IMR-90 (cell line): ENCODE measurements at regions not wholly inside any gene's neighbourhood (a gene's known extent, or its start where the extent isn't known, plus 50 kb on each side); places are given as distances from the start of the nearest gene placed in this dataset.

Source experiments
- ATAC-seq: fragments of 200-7000 bp; cut with Tn5 transposase; 2 replicates; pipeline ENCODE4 v1.9.1; 2020; ENCODE audit warnings: low read depth, mild to moderate bottlenecking, moderate library complexity
- BruUV-seq: library from RNA; stranded (reverse); fragments of 400-500 nt; replicated peaks from 2 replicates; lab custom pipeline; 2021; lab: Mats Ljungman, UMichigan
- CTCF ChIA-PET: fragments of 300-600 bp; formaldehyde crosslinking; extraction: SDS; loops from one replicate; lab custom pipeline; 2021; ENCODE audit warnings: antibody characterized with exemption; lab: Yijun Ruan, JAX
- POLR2A ChIA-PET: fragments of 300-600 bp; sonication (Branson Sonifier 250); formaldehyde crosslinking; loops from one replicate; lab custom pipeline; 2022; ENCODE audit warnings: antibody characterized with exemption; ENCODE audit not compliant: unreplicated experiment; lab: Charles Lee
- DNase-seq: peaks from one replicate; pipeline ENCODE4 v3.0.0; 2013
- H2AFZ ChIP-seq: replicated peaks from 2 replicates; pipeline ENCODE3; 2013; ENCODE audit warnings: low read length, mild to moderate bottlenecking; ENCODE audit not compliant: poor library complexity
- H2AK5ac ChIP-seq: 2 replicates; pipeline ENCODE4 v1.6.1; 2013; ENCODE audit warnings: low read depth, low read length, inconsistent platforms
- H2AK9ac ChIP-seq: replicated peaks from 2 replicates; pipeline ENCODE3; 2013; ENCODE audit warnings: mild to moderate bottlenecking, low read depth, low read length, moderate library complexity; ENCODE audit not compliant: poor library complexity
- H2BK120ac ChIP-seq: 2 replicates; pipeline ENCODE4 v1.6.1; 2013; ENCODE audit warnings: low read depth, low read length, inconsistent platforms
- H2BK15ac ChIP-seq: 3 replicates; pipeline ENCODE4 v1.6.1; 2013; ENCODE audit warnings: low read depth, low read length, inconsistent platforms
- H2BK20ac ChIP-seq: 2 replicates; pipeline ENCODE4 v1.6.1; 2013; ENCODE audit warnings: low read depth, mild to moderate bottlenecking, inconsistent platforms, low read length, moderate library complexity
- H2BK5ac ChIP-seq: 2 replicates; pipeline ENCODE4 v1.6.1; 2013; ENCODE audit warnings: mild to moderate bottlenecking, low read depth, low read length, inconsistent platforms; ENCODE audit not compliant: poor library complexity, severe bottlenecking
- H3K14ac ChIP-seq: replicated peaks from 2 replicates; pipeline ENCODE4 v1.6.1; 2013; ENCODE audit warnings: low read depth, low read length, inconsistent platforms
- H3K18ac ChIP-seq: 2 replicates; pipeline ENCODE4 v1.6.1; 2013; ENCODE audit warnings: low read depth, low read length, control low read depth
- H3K23ac ChIP-seq: 2 replicates; pipeline ENCODE4 v1.6.1; 2013; ENCODE audit warnings: low read depth, low read length, inconsistent platforms
- H3K27ac ChIP-seq: 2 replicates; pipeline ENCODE4 v1.5.1; 2013; ENCODE audit warnings: mild to moderate bottlenecking, control low read depth, low read length; ENCODE audit not compliant: insufficient read depth
- H3K27me3 ChIP-seq: 2 replicates; pipeline ENCODE4 v1.6.1; 2013; ENCODE audit warnings: low read length; ENCODE audit not compliant: control insufficient read depth, insufficient read depth
- H3K36me3 ChIP-seq: 2 replicates; pipeline ENCODE4 v1.6.1; 2013; ENCODE audit warnings: low read length, mixed read lengths; ENCODE audit not compliant: control insufficient read depth, insufficient read depth
- H3K4ac ChIP-seq: 2 replicates; pipeline ENCODE4 v1.6.1; 2013; ENCODE audit warnings: low read depth, low read length, inconsistent platforms
- H3K4me1 ChIP-seq: 2 replicates; pipeline ENCODE4 v1.6.1; 2013; ENCODE audit warnings: low read length, mixed read lengths; ENCODE audit not compliant: control insufficient read depth, insufficient read depth
- H3K4me2 ChIP-seq: 2 replicates; pipeline ENCODE4 v1.6.1; 2013; ENCODE audit warnings: low read depth, mild to moderate bottlenecking, control low read depth, low read length, moderate library complexity
- H3K4me3 ChIP-seq: 2 replicates; pipeline ENCODE4 v1.5.1; 2013; ENCODE audit warnings: low read depth, mild to moderate bottlenecking, control low read depth, low read length, moderate library complexity; ENCODE audit not compliant: insufficient read depth
- H3K56ac ChIP-seq: 2 replicates; pipeline ENCODE4 v1.6.1; 2013; ENCODE audit warnings: low read length, inconsistent platforms; ENCODE audit not compliant: insufficient read depth; ENCODE audit errors: extremely low read depth
- H3K79me1 ChIP-seq, 2 experiments: 2 replicates each; pipeline ENCODE4 v1.6.1; 2013; ENCODE audit warnings: low read length in 2 of 2, inconsistent platforms in 1 of 2, low read depth in 1 of 2
- H3K9ac ChIP-seq: 2 replicates; pipeline ENCODE4 v1.6.1; 2013; ENCODE audit warnings: low read depth, low read length, control low read depth
- H3K9me1 ChIP-seq: 2 replicates; pipeline ENCODE4 v1.6.1; 2013; ENCODE audit warnings: low read length, inconsistent platforms; ENCODE audit not compliant: insufficient read depth
- H3K9me3 ChIP-seq: 2 replicates; pipeline ENCODE4 v1.6.1; 2013; ENCODE audit warnings: low read length; ENCODE audit not compliant: control insufficient read depth, insufficient read depth
- H4K20me1 ChIP-seq: 2 replicates; pipeline ENCODE4 v1.6.1; 2013; ENCODE audit warnings: low read length, inconsistent platforms; ENCODE audit not compliant: insufficient read depth
- H4K5ac ChIP-seq: 2 replicates; pipeline ENCODE4 v1.6.1; 2013; ENCODE audit warnings: mild to moderate bottlenecking, low read depth, low read length, control low read depth
- H4K8ac ChIP-seq, 2 experiments: 2 replicates each; pipeline ENCODE4 v1.6.1; 2013; ENCODE audit warnings: low read depth in 2 of 2, low read length in 2 of 2, control low read depth in 1 of 2, inconsistent platforms in 1 of 2
- H4K91ac ChIP-seq: 2 replicates; pipeline ENCODE4 v1.6.1; 2013; ENCODE audit warnings: low read depth, low read length, inconsistent platforms; ENCODE audit not compliant: insufficient read depth
- BHLHE40 ChIP-seq: fragments of 150-350 bp; IDR thresholded peaks from 2 replicates; pipeline ENCODE4 v1.6.1; 2016; ENCODE audit warnings: mild to moderate bottlenecking, low read depth, low read length
- CEBPB ChIP-seq: IDR thresholded peaks from 2 replicates; pipeline ENCODE4 v1.6.1; 2012; ENCODE audit warnings: low read depth, low read length, improper control_type of control experiment
- dilution Hi-C: fragments of 300-500 bp; cut with HindIII; formaldehyde crosslinking; loops from one replicate; pipeline ENCODE4 v1.14.3; 2018; ENCODE audit warnings: low sequenced_read_pairs; ENCODE audit not compliant: unreplicated experiment
- in situ Hi-C: fragments of 300-500 bp; cut with MboI; formaldehyde crosslinking; loops from 3 replicates; pipeline ENCODE4 v1.14.3; 2019; ENCODE audit warnings: low sequenced_read_pairs, inconsistent platforms, mixed read lengths
- intact Hi-C: fragments of 100-400 bp; cut with micrococcal nuclease; formaldehyde crosslinking; loops from 2 replicates; pipeline ENCODE4 v1.10.0; 2022

- ChIA-PET POLR2A (no interaction called here), CTCF (no interaction called here)
- Histone ChIP-seq H4K91ac (no peak overlapping the region), H3K36me3 (no peaks in the 10 kb centered on the region), H3K9me1 (peaks cover 9% of the 10 kb centered on the region), H3K23ac (no peak overlapping the region), H3K4ac (no peak overlapping the region; the same call in 1 of the 2 replicates), H3K4me1 (peaks cover 9% of the 10 kb centered on the region), H3K79me1 (no peaks in the 10 kb centered on the region), H3K4me2 (no peak overlapping the region), H3K14ac (no peak overlapping the region), H3K27ac (no peak overlapping the region), H2AK5ac (no peak overlapping the region; the same call in 1 of the 2 replicates), H2BK15ac (no peak overlapping the region), H2BK20ac (no peak overlapping the region; the same call in 1 of the 2 replicates), H4K8ac (0 out of 4 replicates have a peak overlapping the region, but pooled peaks of 1 of the 2 experiments have one; percentile 43), H3K4me3 (no peak overlapping the region), H3K56ac (no peak overlapping the region), H2AFZ (no peak overlapping the region), H3K27me3 (no peaks in the 10 kb centered on the region), H2BK120ac (peak overlapping the region; percentile 11; the same call in 1 of the 2 replicates), H3K9me3 (no peaks in the 10 kb centered on the region), H4K5ac (peak overlapping the region; percentile 54; the same call in 1 of the 2 replicates), H2BK5ac (peak overlapping the region; percentile 73), H3K9ac (no peak overlapping the region), H2AK9ac (no peak overlapping the region), H3K18ac (peak overlapping the region; percentile 71; the same call in 1 of the 2 replicates), H4K20me1 (no peaks in the 10 kb centered on the region)
- intact Hi-C loops: no loop called here
- ATAC-seq: no peak
- dilution Hi-C loops: no loop called here
- DNase-seq: peak; percentile 81
- in situ Hi-C loops: no loop called here
- BruUV-seq: no TSS peak
- TF ChIP-seq CEBPB: peak; percentile 88
- TF ChIP-seq BHLHE40: no peak
These were observed 112.9 kb upstream of the CACNA1A start for GRCh38 chr19:13619203-13619632.
